GM12878 (cell line): ENCODE measurements at regions not wholly inside any gene's neighbourhood (a gene's known extent, or its start where the extent isn't known, plus 50 kb on each side); places are given as distances from the start of the nearest gene placed in this dataset.
A peak's percentile ranks its signal among the peaks of the same experiment; 100 is the strongest.

Experiments
- BCL3 ChIP-seq: IDR thresholded peaks from 2 replicates; pipeline ENCODE4 v1.6.1; 2011; ENCODE audit warnings: borderline replicate concordance, low read depth, mild to moderate bottlenecking, moderate library complexity, low read length; ENCODE audit not compliant: insufficient read depth, poor library complexity, severe bottlenecking
- CBFB ChIP-seq: IDR thresholded peaks from 2 replicates; pipeline ENCODE4 v1.6.1; 2016; ENCODE audit warnings: antibody characterized with exemption, low read depth
- E2F8 ChIP-seq: fragments of 450-650 bp; IDR thresholded peaks from 2 replicates; pipeline ENCODE4 v1.6.1; 2018; ENCODE audit warnings: mild to moderate bottlenecking, low read depth, moderate library complexity; ENCODE audit not compliant: partially characterized antibody
- EZH2 ChIP-seq: IDR thresholded peaks from 2 replicates; pipeline ENCODE4 v1.6.1; 2012; ENCODE audit warnings: low read depth, mild to moderate bottlenecking, control low read depth, inconsistent platforms, low read length, borderline replicate concordance; ENCODE audit not compliant: control insufficient read depth
- HCFC1 ChIP-seq: fragments of 150-350 bp; IDR thresholded peaks from 2 replicates; pipeline ENCODE4 v1.6.1; 2014; ENCODE audit warnings: low read length
- MTA2 ChIP-seq: fragments of 450-650 bp; IDR thresholded peaks from 2 replicates; pipeline ENCODE4 v1.6.1; 2016; ENCODE audit warnings: low read depth, mild to moderate bottlenecking, moderate library complexity
- NRF1 ChIP-seq: conservative IDR thresholded peaks from 2 replicates; pipeline ENCODE4 v1.6.1; 2011; ENCODE audit warnings: mild to moderate bottlenecking, low read depth, low read length, improper control_type of control experiment
- POLR2AphosphoS2 ChIP-seq: IDR thresholded peaks from 2 replicates; pipeline ENCODE4 v1.6.1; 2011; ENCODE audit warnings: low read depth, mild to moderate bottlenecking, low read length, improper control_type of control experiment, moderate library complexity
- POLR2AphosphoS5 ChIP-seq: IDR thresholded peaks from 2 replicates; pipeline ENCODE4 v1.6.1; 2011; ENCODE audit warnings: mild to moderate bottlenecking, low read length, inconsistent platforms
- USF1 ChIP-seq: IDR thresholded peaks from 2 replicates; pipeline ENCODE4 v1.6.1; 2011; ENCODE audit warnings: borderline replicate concordance, low read depth, mild to moderate bottlenecking, moderate library complexity, mixed read lengths, low read length; ENCODE audit not compliant: insufficient read depth; ENCODE audit errors: extremely low read length
- TF ChIP-seq, protein P1 (sequence below): fragments of 450-650 bp; IDR thresholded peaks from 2 replicates; pipeline ENCODE4 v1.6.1; 2017; ENCODE audit warnings: mild to moderate bottlenecking, moderate library complexity
- TF ChIP-seq, protein P2 (sequence below): IDR thresholded peaks from 2 replicates; pipeline ENCODE4 v1.6.1; 2012; ENCODE audit warnings: improper control_type of control experiment, low read depth, low read length; ENCODE audit not compliant: insufficient replicate concordance

GRCh38 chr1:38527373-38527966, 332.1 kb downstream of the RRAGC start (continued):
- TF ChIP-seq POLR2AphosphoS2 (no peak), USF1 (no peak), HCFC1 (no peak), NRF1 (no peak), EZH2 (no peak), POLR2AphosphoS5 (no peak), E2F8 (no peak), BCL3 (no peak), CBFB (no peak), MTA2 (peak; percentile 37; the same call in 1 of the 2 replicates)
- TF ChIP-seq, protein P1, sequence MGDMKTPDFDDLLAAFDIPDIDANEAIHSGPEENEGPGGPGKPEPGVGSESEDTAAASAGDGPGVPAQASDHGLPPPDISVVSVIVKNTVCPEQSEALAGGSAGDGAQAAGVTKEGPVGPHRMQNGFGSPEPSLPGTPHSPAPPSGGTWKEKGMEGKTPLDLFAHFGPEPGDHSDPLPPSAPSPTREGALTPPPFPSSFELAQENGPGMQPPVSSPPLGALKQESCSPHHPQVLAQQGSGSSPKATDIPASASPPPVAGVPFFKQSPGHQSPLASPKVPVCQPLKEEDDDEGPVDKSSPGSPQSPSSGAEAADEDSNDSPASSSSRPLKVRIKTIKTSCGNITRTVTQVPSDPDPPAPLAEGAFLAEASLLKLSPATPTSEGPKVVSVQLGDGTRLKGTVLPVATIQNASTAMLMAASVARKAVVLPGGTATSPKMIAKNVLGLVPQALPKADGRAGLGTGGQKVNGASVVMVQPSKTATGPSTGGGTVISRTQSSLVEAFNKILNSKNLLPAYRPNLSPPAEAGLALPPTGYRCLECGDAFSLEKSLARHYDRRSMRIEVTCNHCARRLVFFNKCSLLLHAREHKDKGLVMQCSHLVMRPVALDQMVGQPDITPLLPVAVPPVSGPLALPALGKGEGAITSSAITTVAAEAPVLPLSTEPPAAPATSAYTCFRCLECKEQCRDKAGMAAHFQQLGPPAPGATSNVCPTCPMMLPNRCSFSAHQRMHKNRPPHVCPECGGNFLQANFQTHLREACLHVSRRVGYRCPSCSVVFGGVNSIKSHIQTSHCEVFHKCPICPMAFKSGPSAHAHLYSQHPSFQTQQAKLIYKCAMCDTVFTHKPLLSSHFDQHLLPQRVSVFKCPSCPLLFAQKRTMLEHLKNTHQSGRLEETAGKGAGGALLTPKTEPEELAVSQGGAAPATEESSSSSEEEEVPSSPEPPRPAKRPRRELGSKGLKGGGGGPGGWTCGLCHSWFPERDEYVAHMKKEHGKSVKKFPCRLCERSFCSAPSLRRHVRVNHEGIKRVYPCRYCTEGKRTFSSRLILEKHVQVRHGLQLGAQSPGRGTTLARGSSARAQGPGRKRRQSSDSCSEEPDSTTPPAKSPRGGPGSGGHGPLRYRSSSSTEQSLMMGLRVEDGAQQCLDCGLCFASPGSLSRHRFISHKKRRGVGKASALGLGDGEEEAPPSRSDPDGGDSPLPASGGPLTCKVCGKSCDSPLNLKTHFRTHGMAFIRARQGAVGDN, result no peak
- TF ChIP-seq, protein P2, sequence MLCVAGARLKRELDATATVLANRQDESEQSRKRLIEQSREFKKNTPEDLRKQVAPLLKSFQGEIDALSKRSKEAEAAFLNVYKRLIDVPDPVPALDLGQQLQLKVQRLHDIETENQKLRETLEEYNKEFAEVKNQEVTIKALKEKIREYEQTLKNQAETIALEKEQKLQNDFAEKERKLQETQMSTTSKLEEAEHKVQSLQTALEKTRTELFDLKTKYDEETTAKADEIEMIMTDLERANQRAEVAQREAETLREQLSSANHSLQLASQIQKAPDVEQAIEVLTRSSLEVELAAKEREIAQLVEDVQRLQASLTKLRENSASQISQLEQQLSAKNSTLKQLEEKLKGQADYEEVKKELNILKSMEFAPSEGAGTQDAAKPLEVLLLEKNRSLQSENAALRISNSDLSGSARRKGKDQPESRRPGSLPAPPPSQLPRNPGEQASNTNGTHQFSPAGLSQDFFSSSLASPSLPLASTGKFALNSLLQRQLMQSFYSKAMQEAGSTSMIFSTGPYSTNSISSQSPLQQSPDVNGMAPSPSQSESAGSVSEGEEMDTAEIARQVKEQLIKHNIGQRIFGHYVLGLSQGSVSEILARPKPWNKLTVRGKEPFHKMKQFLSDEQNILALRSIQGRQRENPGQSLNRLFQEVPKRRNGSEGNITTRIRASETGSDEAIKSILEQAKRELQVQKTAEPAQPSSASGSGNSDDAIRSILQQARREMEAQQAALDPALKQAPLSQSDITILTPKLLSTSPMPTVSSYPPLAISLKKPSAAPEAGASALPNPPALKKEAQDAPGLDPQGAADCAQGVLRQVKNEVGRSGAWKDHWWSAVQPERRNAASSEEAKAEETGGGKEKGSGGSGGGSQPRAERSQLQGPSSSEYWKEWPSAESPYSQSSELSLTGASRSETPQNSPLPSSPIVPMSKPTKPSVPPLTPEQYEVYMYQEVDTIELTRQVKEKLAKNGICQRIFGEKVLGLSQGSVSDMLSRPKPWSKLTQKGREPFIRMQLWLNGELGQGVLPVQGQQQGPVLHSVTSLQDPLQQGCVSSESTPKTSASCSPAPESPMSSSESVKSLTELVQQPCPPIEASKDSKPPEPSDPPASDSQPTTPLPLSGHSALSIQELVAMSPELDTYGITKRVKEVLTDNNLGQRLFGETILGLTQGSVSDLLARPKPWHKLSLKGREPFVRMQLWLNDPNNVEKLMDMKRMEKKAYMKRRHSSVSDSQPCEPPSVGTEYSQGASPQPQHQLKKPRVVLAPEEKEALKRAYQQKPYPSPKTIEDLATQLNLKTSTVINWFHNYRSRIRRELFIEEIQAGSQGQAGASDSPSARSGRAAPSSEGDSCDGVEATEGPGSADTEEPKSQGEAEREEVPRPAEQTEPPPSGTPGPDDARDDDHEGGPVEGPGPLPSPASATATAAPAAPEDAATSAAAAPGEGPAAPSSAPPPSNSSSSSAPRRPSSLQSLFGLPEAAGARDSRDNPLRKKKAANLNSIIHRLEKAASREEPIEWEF, result no peak
